Panc1 (cell line): ENCODE measurements at regions not wholly inside any gene's neighbourhood (a gene's known extent, or its start where the extent isn't known, plus 50 kb on each side); places are given as distances from the start of the nearest gene placed in this dataset.
"Not testable (repeated sequence)": the region's sequence is repeated elsewhere in the genome, so short reads cannot be mapped to it uniquely, and the experiment has no call there.

Source experiments
- ATAC-seq: fragments of 200-7000 bp; cut with Tn5 transposase; 2 replicates; pipeline ENCODE4 v1.9.1; 2020; ENCODE audit warnings: mild to moderate bottlenecking, moderate library complexity
- BruUV-seq: library from RNA; stranded (reverse); fragments of 400-500 nt; replicated peaks from 2 replicates; lab custom pipeline; 2021; lab: Mats Ljungman, UMichigan
- CTCF ChIA-PET: fragments of 300-600 bp; sonication (Branson Sonifier 250); formaldehyde crosslinking; loops from one replicate; lab custom pipeline; 2022; ENCODE audit warnings: antibody characterized with exemption; lab: Charles Lee
- POLR2A ChIA-PET: fragments of 300-600 bp; sonication (Branson Sonifier 250); formaldehyde crosslinking; loops from one replicate; lab custom pipeline; 2022; ENCODE audit warnings: antibody characterized with exemption; lab: Charles Lee
- DNase-seq: peaks from one replicate; pipeline ENCODE4 v3.0.0-alpha.2; 2010; ENCODE audit warnings: low read depth, low spot score
- H3K27ac ChIP-seq: 2 replicates; pipeline ENCODE4 v1.5.1; 2011; ENCODE audit warnings: mild to moderate bottlenecking, low read length, inconsistent platforms
- H3K27me3 ChIP-seq: fragments of 200-500 bp; sonication (Bioruptor generic); 2 replicates; pipeline ENCODE4 v1.6.0; 2014; ENCODE audit warnings: low read length, inconsistent platforms; ENCODE audit not compliant: control insufficient read depth, insufficient read depth
- H3K36me3 ChIP-seq: fragments of 200-500 bp; sonication (Bioruptor generic); 2 replicates; pipeline ENCODE4 v1.5.1; 2014; ENCODE audit warnings: inconsistent platforms, mild to moderate bottlenecking, low read length, moderate library complexity; ENCODE audit not compliant: control insufficient read depth, insufficient read depth
- H3K4me1 ChIP-seq: 2 replicates; pipeline ENCODE4 v1.5.1; 2011; ENCODE audit warnings: inconsistent platforms, mild to moderate bottlenecking, low read length, moderate library complexity; ENCODE audit not compliant: control insufficient read depth, insufficient read depth
- H3K4me3 ChIP-seq, 2 experiments: 2 replicates each; pipeline ENCODE4 v1.5.1; 2011 to 2012; ENCODE audit warnings: low read depth in 2 of 2, low read length in 2 of 2, mild to moderate bottlenecking in 2 of 2, inconsistent platforms in 1 of 2, moderate library complexity in 1 of 2
- H3K9me3 ChIP-seq: fragments of 200-500 bp; sonication (Bioruptor generic); 2 replicates; pipeline ENCODE4 v1.5.1; 2014; ENCODE audit warnings: low read depth, mild to moderate bottlenecking, inconsistent platforms, low read length, moderate library complexity; ENCODE audit not compliant: control insufficient read depth, insufficient read depth
- POLR2AphosphoS5 ChIP-seq: IDR thresholded peaks from 2 replicates; pipeline ENCODE4 v1.6.1; 2012; ENCODE audit warnings: mild to moderate bottlenecking, low read depth, low read length, moderate library complexity
- SIN3A ChIP-seq: IDR thresholded peaks from 2 replicates; pipeline ENCODE4 v1.6.1; 2012; ENCODE audit warnings: low read depth, mild to moderate bottlenecking, low read length, moderate library complexity, borderline replicate concordance; ENCODE audit not compliant: insufficient read depth
- TCF7L2 ChIP-seq: IDR thresholded peaks from 2 replicates; pipeline ENCODE4 v1.6.1; 2011; ENCODE audit warnings: mild to moderate bottlenecking, low read depth, low read length, inconsistent platforms
- in situ Hi-C: cut with HindIII; loops from 2 replicates; pipeline ENCODE4 v1.10.0; 2016; ENCODE audit warnings: low sequenced_read_pairs, low pct_unique_long_range_greater_than_20kb
- intact Hi-C: fragments of 100-400 bp; cut with micrococcal nuclease; formaldehyde crosslinking; loops from one replicate; pipeline ENCODE4 v1.10.0; 2022; ENCODE audit not compliant: unreplicated experiment
- TF ChIP-seq, protein P1 (sequence below), 2 experiments: IDR thresholded peaks; 2 replicates each; pipeline ENCODE4 v1.6.1; 2011 to 2012; ENCODE audit warnings: low read depth in 2 of 2, control low read depth in 1 of 2, low read length in 1 of 2, mild to moderate bottlenecking in 1 of 2, moderate library complexity in 1 of 2; ENCODE audit not compliant: insufficient read depth in 1 of 2
- TF ChIP-seq, protein P2 (sequence below): fragments of 450-650 bp; IDR thresholded peaks from 2 replicates; pipeline ENCODE4 v1.5.1; 2017; ENCODE audit warnings: mild to moderate bottlenecking

DNA sequence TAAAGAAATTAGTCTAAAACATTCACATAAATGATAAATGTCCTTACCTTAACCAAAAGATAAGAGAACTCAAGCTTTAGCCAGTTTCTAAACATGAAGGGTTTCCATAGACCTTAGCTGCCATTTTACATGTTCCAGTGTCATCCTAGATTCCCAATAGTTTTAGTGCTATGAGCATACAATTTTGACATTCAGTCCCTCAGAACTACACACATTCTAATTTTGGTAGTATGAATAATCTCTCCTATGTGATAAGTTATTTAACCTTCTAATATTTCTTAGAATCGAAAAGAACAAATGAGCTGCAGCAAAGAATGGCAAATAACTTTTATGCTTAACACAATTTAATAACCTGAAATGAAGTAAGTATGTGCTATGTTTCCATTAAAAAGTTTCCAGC is 338.5 kb downstream of the TYW1 start:
- intact Hi-C loops, in situ Hi-C loops, BruUV-seq: not testable (repeated sequence)

DNA sequence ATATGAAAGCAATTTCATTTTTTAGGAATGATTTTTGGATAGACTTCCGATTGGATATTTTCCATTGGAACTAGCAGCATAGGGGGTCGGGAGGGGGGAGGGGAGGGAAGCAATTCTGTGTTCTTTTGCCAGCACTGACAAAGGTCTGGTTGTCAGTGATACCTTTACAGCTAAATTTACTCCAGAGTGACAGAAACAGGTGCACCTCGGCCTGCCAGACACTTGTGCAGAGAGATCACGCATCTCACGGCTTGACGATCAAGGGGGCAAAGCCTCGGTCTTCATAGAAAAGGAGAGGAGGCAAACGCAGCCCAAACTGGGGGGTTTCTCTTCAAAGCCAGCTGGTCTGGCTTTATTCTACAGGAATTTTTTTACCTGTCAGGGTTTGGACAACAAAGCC is 339.0 kb downstream of the TYW1 start:
- CTCF ChIA-PET, ATAC-seq, H3K4me1 ChIP-seq, in situ Hi-C loops, H3K4me3 ChIP-seq, H3K27me3 ChIP-seq, BruUV-seq, H3K27ac ChIP-seq, DNase-seq, H3K36me3 ChIP-seq, intact Hi-C loops, POLR2A ChIA-PET, H3K9me3 ChIP-seq: not testable (repeated sequence)

More for the DNA sequence above, 338.5 kb downstream of the TYW1 start:
- H3K4me1 ChIP-seq, ATAC-seq, H3K36me3 ChIP-seq, DNase-seq, H3K27ac ChIP-seq, H3K4me3 ChIP-seq, H3K27me3 ChIP-seq, CTCF ChIA-PET, H3K9me3 ChIP-seq, POLR2A ChIA-PET: not testable (repeated sequence)

DNA sequence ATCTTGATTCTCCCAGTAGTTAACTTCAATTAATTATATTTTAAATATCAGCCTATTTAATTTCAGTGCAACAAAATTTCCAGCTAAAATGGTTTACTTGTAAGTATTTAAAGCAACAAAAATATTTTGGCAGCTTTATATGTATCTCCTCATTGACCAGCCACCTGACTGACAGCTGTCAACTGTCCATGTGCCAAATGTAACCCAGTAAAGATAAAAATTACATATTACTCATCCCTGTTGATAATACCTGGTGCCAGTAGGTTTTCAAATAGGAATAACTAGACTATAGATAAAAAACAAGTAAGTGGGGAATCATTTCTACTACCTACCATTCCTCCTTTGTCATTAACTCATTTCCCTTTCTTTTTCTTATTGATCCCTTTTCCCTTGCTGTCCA is 341.9 kb downstream of the TYW1 start:
- H3K36me3 ChIP-seq, H3K9me3 ChIP-seq, POLR2A ChIA-PET, in situ Hi-C loops, H3K4me1 ChIP-seq, BruUV-seq, ATAC-seq, H3K27ac ChIP-seq, intact Hi-C loops, CTCF ChIA-PET, DNase-seq, H3K27me3 ChIP-seq, H3K4me3 ChIP-seq: not testable (repeated sequence)

DNA sequence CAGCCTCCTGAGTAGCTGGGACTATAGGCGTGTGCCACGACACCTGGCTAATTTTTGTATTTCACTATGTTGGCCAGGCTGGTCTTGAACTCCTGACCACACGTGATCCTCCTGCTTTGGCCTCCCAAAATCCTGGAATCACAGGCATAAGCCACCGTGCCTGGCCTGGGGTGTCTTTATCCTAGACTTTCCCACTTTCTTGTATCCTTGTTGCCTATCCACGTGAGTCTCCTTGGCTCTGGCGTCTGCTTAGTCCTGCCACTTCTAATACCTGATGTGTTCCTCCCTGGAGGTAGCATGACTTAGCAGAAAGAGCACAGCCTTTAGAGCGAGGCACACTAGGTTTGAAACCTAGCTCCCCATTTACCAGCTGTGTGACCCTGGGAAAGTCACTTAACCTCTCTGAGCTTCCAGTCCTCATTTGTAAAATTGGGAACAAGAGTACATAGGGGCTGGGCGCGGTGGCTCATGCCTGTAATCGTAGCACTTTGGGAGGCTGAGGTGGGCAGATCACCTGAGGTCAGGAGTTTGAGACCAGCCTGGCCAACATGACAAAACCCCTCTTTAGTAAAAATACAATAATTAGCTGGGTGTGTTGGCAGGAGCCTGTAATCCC is 344.6 kb downstream of the TYW1 start:
- Histone ChIP-seq H3K4me1 (no peaks in the 10 kb centered on the region), H3K36me3 (no peaks in the 10 kb centered on the region), H3K27me3 (no peaks in the 10 kb centered on the region), H3K27ac (no peak overlapping the region), H3K9me3 (peaks cover 7% of the 10 kb centered on the region; the same call in 1 of the 2 replicates), H3K4me3 (no peak overlapping the region)
- no TSS peak for BruUV-seq
- DNase-seq (no peak), ATAC-seq (no peak)
- TF ChIP-seq, protein P1, sequence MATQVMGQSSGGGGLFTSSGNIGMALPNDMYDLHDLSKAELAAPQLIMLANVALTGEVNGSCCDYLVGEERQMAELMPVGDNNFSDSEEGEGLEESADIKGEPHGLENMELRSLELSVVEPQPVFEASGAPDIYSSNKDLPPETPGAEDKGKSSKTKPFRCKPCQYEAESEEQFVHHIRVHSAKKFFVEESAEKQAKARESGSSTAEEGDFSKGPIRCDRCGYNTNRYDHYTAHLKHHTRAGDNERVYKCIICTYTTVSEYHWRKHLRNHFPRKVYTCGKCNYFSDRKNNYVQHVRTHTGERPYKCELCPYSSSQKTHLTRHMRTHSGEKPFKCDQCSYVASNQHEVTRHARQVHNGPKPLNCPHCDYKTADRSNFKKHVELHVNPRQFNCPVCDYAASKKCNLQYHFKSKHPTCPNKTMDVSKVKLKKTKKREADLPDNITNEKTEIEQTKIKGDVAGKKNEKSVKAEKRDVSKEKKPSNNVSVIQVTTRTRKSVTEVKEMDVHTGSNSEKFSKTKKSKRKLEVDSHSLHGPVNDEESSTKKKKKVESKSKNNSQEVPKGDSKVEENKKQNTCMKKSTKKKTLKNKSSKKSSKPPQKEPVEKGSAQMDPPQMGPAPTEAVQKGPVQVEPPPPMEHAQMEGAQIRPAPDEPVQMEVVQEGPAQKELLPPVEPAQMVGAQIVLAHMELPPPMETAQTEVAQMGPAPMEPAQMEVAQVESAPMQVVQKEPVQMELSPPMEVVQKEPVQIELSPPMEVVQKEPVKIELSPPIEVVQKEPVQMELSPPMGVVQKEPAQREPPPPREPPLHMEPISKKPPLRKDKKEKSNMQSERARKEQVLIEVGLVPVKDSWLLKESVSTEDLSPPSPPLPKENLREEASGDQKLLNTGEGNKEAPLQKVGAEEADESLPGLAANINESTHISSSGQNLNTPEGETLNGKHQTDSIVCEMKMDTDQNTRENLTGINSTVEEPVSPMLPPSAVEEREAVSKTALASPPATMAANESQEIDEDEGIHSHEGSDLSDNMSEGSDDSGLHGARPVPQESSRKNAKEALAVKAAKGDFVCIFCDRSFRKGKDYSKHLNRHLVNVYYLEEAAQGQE (IDR thresholded peaks at IDR 0.05; ENCODE audit: insufficient read depth in 1 of 2, low read depth in 2 of 2, low read length in 1 of 2): no peak
- TF ChIP-seq SIN3A: no peak
- TF ChIP-seq, protein P2, sequence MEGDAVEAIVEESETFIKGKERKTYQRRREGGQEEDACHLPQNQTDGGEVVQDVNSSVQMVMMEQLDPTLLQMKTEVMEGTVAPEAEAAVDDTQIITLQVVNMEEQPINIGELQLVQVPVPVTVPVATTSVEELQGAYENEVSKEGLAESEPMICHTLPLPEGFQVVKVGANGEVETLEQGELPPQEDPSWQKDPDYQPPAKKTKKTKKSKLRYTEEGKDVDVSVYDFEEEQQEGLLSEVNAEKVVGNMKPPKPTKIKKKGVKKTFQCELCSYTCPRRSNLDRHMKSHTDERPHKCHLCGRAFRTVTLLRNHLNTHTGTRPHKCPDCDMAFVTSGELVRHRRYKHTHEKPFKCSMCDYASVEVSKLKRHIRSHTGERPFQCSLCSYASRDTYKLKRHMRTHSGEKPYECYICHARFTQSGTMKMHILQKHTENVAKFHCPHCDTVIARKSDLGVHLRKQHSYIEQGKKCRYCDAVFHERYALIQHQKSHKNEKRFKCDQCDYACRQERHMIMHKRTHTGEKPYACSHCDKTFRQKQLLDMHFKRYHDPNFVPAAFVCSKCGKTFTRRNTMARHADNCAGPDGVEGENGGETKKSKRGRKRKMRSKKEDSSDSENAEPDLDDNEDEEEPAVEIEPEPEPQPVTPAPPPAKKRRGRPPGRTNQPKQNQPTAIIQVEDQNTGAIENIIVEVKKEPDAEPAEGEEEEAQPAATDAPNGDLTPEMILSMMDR: no peak
- TF ChIP-seq TCF7L2: no peak
- no peak for TF ChIP-seq POLR2AphosphoS5
- CTCF ChIA-PET: interaction anchor here (0.5 kb wide), 1 partner anchor 300 kb away, joined by 3 read pairs; no protein-coding TSS in a partner anchor
- intact Hi-C loops: no loop called here
- POLR2A ChIA-PET: no interaction called here
- in situ Hi-C loops: no loop called here
